Neutrophil (primary cell): ENCODE measurements at regions not wholly inside any gene's neighbourhood (a gene's known extent, or its start where the extent isn't known, plus 50 kb on each side); places are given as distances from the start of the nearest gene placed in this dataset.
A peak's percentile ranks its signal among the peaks of the same experiment; 100 is the strongest.

Source experiments
- H3K27ac ChIP-seq: fragments of 200-600 bp; sonication (generic); 2 replicates; pipeline ENCODE4 v1.5.1; 2016; ENCODE audit warnings: mild to moderate bottlenecking, moderate library complexity
- H3K27me3 ChIP-seq: fragments of 200-600 bp; sonication (generic); 2 replicates; pipeline ENCODE4 v1.6.0; 2016; ENCODE audit warnings: mild to moderate bottlenecking
- H3K36me3 ChIP-seq: fragments of 200-600 bp; sonication (generic); 2 replicates; pipeline ENCODE4 v1.5.1; 2017
- H3K4me1 ChIP-seq, 2 experiments: fragments of 200-600 bp in 1 of 2; sonication (generic) in 1 of 2; 1 replicate in 1 of 2; 2 replicates in 1 of 2; pipeline versions ENCODE4 v1.5.1 to v1.6.1; 2013 to 2016; ENCODE audit warnings: low read depth in 1 of 2, low read length in 1 of 2, mild to moderate bottlenecking in 1 of 2, moderate library complexity in 1 of 2; ENCODE audit not compliant: control insufficient read depth in 1 of 2, insufficient read depth in 1 of 2
- H3K4me3 ChIP-seq, 2 experiments: fragments of 200-600 bp in 1 of 2; sonication (generic) in 1 of 2; 1 replicate in 1 of 2; 2 replicates in 1 of 2; pipeline ENCODE4 v1.5.1; 2013 to 2016; ENCODE audit warnings: low read depth in 1 of 2, low read length in 1 of 2, mild to moderate bottlenecking in 1 of 2, moderate library complexity in 1 of 2
- H3K9me3 ChIP-seq: fragments of 200-600 bp; sonication (generic); 2 replicates; pipeline ENCODE4 v1.5.1; 2016
- CTCF ChIP-seq: fragments of 200-600 bp; sonication (generic); IDR thresholded peaks from 2 replicates; pipeline ENCODE4 v1.5.1; 2016; ENCODE audit warnings: antibody characterized with exemption

DNA sequence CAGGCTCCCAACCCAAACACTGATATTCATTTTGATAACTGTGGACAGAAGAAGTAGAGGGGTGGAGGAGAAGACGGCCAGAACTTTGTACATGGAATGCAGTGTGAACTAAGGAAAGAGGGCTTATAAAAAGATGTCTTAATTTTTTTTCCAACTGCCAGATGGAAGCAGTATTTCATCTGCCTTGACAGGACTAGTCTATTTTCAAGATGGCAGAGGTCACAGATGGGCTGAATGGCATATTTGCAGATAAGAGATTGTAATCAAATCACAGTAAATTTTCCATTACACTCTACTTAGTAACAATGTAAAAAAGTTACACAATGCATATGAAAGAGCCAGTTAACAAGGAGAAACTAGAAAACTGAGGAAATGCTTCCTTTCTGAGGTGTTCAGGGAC, 246.8 kb upstream of the FMN2 start:
- Histone ChIP-seq H3K9me3 (no peaks in the 10 kb centered on the region), H3K4me1 (peaks cover 30 to 36% of the 10 kb centered on the region in 2 experiments), H3K36me3 (no peaks in the 10 kb centered on the region), H3K27me3 (no peaks in the 10 kb centered on the region), H3K27ac (no peak overlapping the region), H3K4me3 (no peak overlapping the region)
- no peak for TF ChIP-seq CTCF

DNA sequence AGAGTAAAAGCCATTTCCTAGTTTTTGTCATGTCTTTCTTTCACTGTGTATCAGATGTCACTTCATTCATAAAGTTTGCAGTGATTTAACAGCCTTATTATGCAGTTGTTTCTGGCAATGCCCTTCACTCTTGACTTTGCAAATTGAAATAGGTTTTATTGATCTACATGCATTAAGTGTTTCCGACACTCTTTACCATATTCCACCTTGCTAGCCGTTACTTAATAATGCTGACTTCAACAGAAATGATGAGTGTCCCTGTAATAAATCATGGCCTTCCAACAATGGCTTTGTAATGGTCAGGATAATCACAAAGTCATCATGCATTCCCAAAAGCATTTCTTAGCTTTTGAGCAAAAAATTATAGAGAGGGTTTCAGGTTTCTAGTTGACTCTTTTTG, 236.8 kb upstream of the FMN2 start:
- no peaks in the 10 kb centered on the region for H3K9me3 ChIP-seq
- TF ChIP-seq CTCF: no peak
- H3K36me3 ChIP-seq: no peaks in the 10 kb centered on the region
- no peaks in the 10 kb centered on the region for H3K27me3 ChIP-seq
- H3K27ac ChIP-seq: peak overlapping the region; percentile 35
- no peak overlapping the region for H3K4me3 ChIP-seq
- H3K4me1 ChIP-seq: peaks cover 19 to 25% of the 10 kb centered on the region in 2 experiments

- Histone ChIP-seq H3K9me3 (no peaks in the 10 kb centered on the region), H3K27ac (no peak overlapping the region), H3K36me3 (no peaks in the 10 kb centered on the region), H3K4me1 (peaks cover 22 to 30% of the 10 kb centered on the region in 2 experiments), H3K27me3 (no peaks in the 10 kb centered on the region), H3K4me3 (no peak overlapping the region)
- TF ChIP-seq CTCF: no peak
Measured at GRCh38 chr1:239856067-239856466, 235.6 kb upstream of the FMN2 start.

DNA sequence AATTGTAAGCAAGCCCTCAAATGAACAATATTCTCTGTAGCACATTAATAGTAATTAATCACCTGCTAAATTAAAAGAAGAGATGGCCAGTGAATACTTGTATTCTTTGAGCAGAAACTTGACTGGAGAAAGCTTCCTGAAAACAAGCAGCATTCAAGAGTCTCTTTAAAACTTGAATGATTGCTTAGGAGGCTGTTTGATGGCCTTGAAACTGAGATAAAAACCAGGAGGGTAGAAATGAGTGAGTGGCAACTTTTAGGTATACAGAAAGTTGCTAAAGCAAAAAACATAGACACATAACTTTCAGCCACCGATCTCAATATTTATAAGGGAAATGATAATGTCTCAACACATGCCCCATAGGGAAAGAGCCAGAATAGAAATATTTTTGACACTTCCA, 234.8 kb upstream of the FMN2 start:
- H3K9me3 ChIP-seq: no peaks in the 10 kb centered on the region
- H3K36me3 ChIP-seq: no peaks in the 10 kb centered on the region
- H3K27me3 ChIP-seq: no peaks in the 10 kb centered on the region
- TF ChIP-seq CTCF: no peak
- H3K4me3 ChIP-seq: no peak overlapping the region
- H3K4me1 ChIP-seq: peaks cover 30 to 39% of the 10 kb centered on the region in 2 experiments
- no peak overlapping the region for H3K27ac ChIP-seq

DNA sequence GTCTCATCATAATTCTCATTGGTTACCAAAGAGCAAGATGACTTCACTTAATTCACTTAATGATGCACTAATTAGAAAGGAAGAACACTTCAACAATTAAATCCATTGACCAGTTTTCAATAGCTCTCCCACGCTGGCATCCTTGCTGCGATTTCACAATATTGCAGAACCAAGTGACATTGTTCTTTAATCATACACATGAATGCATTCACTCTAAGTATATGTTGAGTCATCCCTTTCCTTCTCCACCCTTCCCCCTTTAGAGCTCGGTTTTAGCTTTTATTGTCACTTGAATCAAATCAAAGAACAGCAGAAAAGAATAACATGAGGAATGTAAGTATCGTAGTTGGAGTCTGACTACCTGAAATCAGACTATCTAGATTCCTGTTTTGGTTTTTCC, 233.6 kb upstream of the FMN2 start:
- Histone ChIP-seq H3K27me3 (no peaks in the 10 kb centered on the region), H3K9me3 (no peaks in the 10 kb centered on the region), H3K36me3 (no peaks in the 10 kb centered on the region), H3K4me1 (peaks cover 41 to 50% of the 10 kb centered on the region in 2 experiments), H3K4me3 (no peak overlapping the region), H3K27ac (no peak overlapping the region)
- TF ChIP-seq CTCF: no peak

- Histone ChIP-seq H3K9me3 (no peaks in the 10 kb centered on the region), H3K4me1 (peaks cover 46 to 55% of the 10 kb centered on the region in 2 experiments), H3K27ac (no peak overlapping the region), H3K36me3 (no peaks in the 10 kb centered on the region), H3K27me3 (no peaks in the 10 kb centered on the region), H3K4me3 (no peak overlapping the region)
- TF ChIP-seq CTCF: no peak
Measured at GRCh38 chr1:239858529-239858928, 233.2 kb upstream of the FMN2 start.
